ENCODE measurements at regions not wholly inside any gene's neighbourhood (a gene's known extent, or its start where the extent isn't known, plus 50 kb on each side); places are given as distances from the start of the nearest gene placed in this dataset.

DNA sequence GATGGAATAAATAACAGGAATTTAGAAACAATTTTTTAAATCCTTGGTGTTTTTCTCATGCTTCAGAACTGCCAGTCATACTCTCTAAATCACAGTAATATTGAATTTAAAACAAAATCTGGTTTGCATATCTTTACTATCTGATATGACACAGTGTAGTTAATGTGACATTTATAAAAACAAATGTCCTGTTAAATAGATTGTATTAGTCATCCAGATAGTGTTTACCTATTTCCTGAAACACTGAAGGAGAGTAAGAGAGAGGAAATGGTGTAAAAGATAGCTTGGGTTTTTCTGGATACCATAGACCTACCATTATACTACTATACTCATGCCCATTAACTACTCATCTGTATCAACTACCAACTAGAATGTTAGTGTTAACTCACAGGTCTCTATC is 292.3 kb downstream of the MAN2A1 start:
- H3K4me3 ChIP-seq: no peak overlapping the region
- no peak for ATAC-seq (ENCODE audit: low FRiP score in 2 of 2)
- H3K36me3 ChIP-seq: no peaks in the 10 kb centered on the region
- H3K27me3 ChIP-seq: no peaks in the 10 kb centered on the region
- TF ChIP-seq POLR2A (IDR thresholded peaks at IDR 0.05) (no peak), EP300 (IDR thresholded peaks at IDR 0.05) (no peak), POLR2AphosphoS5 (IDR thresholded peaks at IDR 0.05) (no peak)
- TF ChIP-seq, protein P1, sequence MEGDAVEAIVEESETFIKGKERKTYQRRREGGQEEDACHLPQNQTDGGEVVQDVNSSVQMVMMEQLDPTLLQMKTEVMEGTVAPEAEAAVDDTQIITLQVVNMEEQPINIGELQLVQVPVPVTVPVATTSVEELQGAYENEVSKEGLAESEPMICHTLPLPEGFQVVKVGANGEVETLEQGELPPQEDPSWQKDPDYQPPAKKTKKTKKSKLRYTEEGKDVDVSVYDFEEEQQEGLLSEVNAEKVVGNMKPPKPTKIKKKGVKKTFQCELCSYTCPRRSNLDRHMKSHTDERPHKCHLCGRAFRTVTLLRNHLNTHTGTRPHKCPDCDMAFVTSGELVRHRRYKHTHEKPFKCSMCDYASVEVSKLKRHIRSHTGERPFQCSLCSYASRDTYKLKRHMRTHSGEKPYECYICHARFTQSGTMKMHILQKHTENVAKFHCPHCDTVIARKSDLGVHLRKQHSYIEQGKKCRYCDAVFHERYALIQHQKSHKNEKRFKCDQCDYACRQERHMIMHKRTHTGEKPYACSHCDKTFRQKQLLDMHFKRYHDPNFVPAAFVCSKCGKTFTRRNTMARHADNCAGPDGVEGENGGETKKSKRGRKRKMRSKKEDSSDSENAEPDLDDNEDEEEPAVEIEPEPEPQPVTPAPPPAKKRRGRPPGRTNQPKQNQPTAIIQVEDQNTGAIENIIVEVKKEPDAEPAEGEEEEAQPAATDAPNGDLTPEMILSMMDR (IDR thresholded peaks at IDR 0.05): no peak
- no peaks in the 10 kb centered on the region for H3K9me3 ChIP-seq
- DNase-seq: no peak
- H3K4me1 ChIP-seq: no peaks in the 10 kb centered on the region
- no peak overlapping the region for H3K27ac ChIP-seq

DNA sequence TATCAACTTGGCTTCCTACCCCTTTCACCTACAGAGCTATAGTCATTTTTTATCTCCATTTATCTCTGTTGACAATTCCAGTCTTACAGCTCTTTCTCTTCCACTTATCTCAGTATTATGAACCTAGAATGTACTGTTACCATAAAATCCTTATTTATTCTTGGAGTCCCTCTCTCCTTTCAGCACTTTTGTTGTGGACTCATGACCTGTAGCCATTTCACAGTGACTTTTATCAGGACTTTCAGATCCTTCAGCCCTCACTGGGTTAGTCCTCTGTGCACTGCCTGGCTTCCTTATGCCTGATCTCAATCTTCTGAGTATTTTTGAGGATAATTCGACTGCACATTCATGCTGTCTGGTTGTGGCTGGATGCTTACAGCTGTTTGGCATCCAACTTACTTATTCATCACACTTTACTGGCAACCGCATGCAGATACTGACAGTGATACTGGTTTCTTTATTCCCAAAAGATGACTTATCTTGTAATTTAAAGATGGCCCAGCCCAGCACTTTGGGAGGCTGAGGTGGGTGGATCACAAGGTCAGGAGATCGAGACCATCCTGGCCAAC is 293.3 kb downstream of the MAN2A1 start:
- 85 to 87% methylated on average over 3 of the region's 3 CpGs for WGBS, 2 donors
- DNase-seq (no peak), ATAC-seq (ENCODE audit: low FRiP score in 2 of 2) (peak in 1 of 2 donors; percentile 51)
- Histone ChIP-seq H3K27me3 (no peaks in the 10 kb centered on the region), H3K36me3 (no peaks in the 10 kb centered on the region), H3K9me3 (no peaks in the 10 kb centered on the region), H3K27ac (no peak overlapping the region), H3K4me3 (no peak overlapping the region), H3K4me1 (peaks cover 0 to 3% (median 0%) of the 10 kb centered on the region in 4 donors)
- no peak for TF ChIP-seq POLR2AphosphoS5 (IDR thresholded peaks at IDR 0.05)
- TF ChIP-seq POLR2A (IDR thresholded peaks at IDR 0.05): no peak
- no peak for TF ChIP-seq EP300 (IDR thresholded peaks at IDR 0.05)
- TF ChIP-seq, protein P1 (IDR thresholded peaks at IDR 0.05): no peak

DNA sequence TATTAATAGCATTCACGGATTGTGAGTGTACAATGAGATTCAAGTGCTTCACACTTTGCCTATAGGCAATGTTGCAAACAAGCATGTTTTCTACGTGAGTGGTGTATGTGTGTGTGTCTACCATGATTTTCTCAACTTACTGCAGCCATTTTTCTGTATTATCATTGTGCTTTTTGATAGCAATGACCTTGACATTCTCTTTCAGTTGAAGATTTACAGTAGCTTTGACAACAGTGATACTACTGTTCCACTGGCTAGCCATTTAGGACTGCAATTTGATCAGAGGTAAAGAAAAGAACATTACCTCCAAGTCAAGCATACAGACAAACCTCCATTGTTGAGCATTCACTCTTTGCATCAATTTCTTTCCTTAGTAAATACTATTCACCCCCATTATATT is 297.0 kb downstream of the MAN2A1 start:
- no peak for TF ChIP-seq POLR2A (IDR thresholded peaks at IDR 0.05)
- 96 to 97% methylated on average over 2 of the region's 2 CpGs for WGBS, 2 donors
- Histone ChIP-seq H3K4me3 (no peak overlapping the region), H3K36me3 (no peaks in the 10 kb centered on the region), H3K27me3 (no peaks in the 10 kb centered on the region), H3K9me3 (no peaks in the 10 kb centered on the region), H3K4me1 (peaks cover 0 to 3% (median 0%) of the 10 kb centered on the region in 4 donors), H3K27ac (no peak overlapping the region)
- ATAC-seq (ENCODE audit: low FRiP score in 2 of 2) (no peak), DNase-seq (no peak)

DNA sequence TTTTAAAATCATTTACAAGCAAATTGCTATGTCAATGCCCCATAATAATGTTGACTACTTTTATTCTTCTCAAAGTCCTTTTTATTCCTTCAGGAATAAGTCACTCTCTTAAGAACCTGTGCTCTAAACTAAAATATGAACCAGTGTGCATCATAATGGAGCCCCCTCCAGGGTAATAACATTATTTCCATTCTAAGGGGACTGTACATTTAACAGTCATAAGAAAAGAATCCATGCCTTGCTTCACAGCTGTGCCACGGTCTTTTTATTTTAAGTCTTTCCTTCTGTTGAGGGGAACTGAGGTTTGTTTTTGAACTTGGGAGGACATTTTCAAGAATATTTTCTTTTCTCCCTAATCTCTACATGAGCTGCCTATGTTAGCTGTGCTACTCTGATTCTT is 297.6 kb downstream of the MAN2A1 start:
- Histone ChIP-seq H3K36me3 (no peaks in the 10 kb centered on the region), H3K9me3 (no peaks in the 10 kb centered on the region), H3K27me3 (no peaks in the 10 kb centered on the region), H3K27ac (no peak overlapping the region), H3K4me3 (no peak overlapping the region), H3K4me1 (peaks cover 0 to 3% (median 0%) of the 10 kb centered on the region in 4 donors)
- TF ChIP-seq POLR2AphosphoS5 (IDR thresholded peaks at IDR 0.05): no peak
- TF ChIP-seq, protein P1 (IDR thresholded peaks at IDR 0.05): no peak
- no peak for TF ChIP-seq POLR2A (IDR thresholded peaks at IDR 0.05)
- TF ChIP-seq EP300 (IDR thresholded peaks at IDR 0.05): no peak
- ATAC-seq (ENCODE audit: low FRiP score in 2 of 2): no peak
- WGBS, 2 donors: 0% methylated on average over 1 of the region's 1 CpG
- no peak for DNase-seq

DNA sequence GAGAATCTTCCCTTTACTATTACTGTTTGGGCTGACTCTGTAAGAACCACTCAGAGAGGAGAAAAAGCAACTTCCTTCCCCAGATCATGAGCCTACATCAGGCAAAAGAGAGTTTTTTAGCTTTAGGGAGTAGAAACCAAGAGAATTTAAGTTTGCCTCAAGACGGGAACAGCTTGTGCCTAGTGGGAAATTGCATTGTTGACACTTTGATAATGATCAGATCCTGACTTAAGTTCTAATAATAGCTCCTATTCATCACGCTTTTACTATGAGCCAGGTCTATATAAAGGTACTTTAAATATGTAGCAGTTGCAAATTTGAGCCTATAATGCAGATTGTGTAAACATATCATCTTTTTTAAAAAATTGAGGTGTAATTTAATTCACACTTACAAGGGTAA is 298.2 kb downstream of the MAN2A1 start:
- H3K27me3 ChIP-seq: no peaks in the 10 kb centered on the region
- TF ChIP-seq POLR2A (IDR thresholded peaks at IDR 0.05): no peak
- TF ChIP-seq, protein P1 (IDR thresholded peaks at IDR 0.05): no peak
- no peak for TF ChIP-seq EP300 (IDR thresholded peaks at IDR 0.05)
- no peak for TF ChIP-seq POLR2AphosphoS5 (IDR thresholded peaks at IDR 0.05)
- no peak overlapping the region for H3K27ac ChIP-seq
- DNase-seq (no peak), ATAC-seq (ENCODE audit: low FRiP score in 2 of 2) (no peak)
- H3K4me3 ChIP-seq: no peak overlapping the region
- peaks cover 0 to 3% (median 0%) of the 10 kb centered on the region in 4 donors for H3K4me1 ChIP-seq
- H3K36me3 ChIP-seq: no peaks in the 10 kb centered on the region
- H3K9me3 ChIP-seq: no peaks in the 10 kb centered on the region
- WGBS, 2 donors: 43 to 55% methylated on average over 2 of the region's 2 CpGs
